ENCODE measurements at regions not wholly inside any gene's neighbourhood (a gene's known extent, or its start where the extent isn't known, plus 50 kb on each side); places are given as distances from the start of the nearest gene placed in this dataset.

DNA sequence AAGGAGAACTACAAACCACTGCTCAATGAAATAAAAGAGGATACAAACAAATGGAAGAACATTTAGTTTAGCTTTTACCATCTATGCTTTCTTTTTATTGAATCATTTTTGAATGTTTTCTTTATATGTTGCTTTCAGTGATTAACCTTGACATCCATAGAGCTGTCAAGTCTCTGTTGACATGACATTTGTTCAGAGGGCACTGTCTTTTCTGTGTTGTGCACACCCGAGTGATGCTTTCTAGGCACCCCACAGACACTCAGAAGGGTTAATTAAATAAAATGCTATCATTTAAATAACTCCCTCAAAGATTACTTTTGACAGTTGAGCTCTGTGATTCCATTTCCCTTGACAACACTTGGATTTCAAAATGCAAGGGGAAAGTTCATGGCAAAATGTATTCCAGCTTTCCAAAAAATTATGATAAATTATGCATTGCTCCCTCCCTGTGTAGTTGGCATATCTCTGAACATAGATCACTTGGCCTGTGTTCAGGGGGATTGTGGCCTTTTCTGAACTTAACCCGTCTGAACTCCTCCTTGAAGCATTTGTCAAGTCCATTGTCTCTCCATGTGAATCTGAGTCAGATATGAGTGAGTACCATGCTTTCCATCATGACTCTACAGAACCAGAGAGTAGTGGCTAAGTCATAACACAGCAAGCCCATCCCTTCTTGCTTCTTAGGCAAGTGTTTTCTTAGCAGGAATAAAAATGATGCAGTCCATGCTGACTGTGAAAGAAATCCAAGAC is 372.6 kb downstream of the RPRM start:
- no peaks in the 10 kb centered on the region for H3K36me3 ChIP-seq (ENCODE audit: control insufficient read depth in 1 of 2, insufficient read depth in 2 of 2, low read length in 2 of 2)
- H3K79me2 ChIP-seq (ENCODE audit: insufficient read depth, low read length) = no peaks in the 10 kb centered on the region
- no peaks in the 10 kb centered on the region for H3K4me1 ChIP-seq (ENCODE audit: control insufficient read depth in 1 of 2, insufficient read depth in 2 of 2, low read length in 2 of 2)
- ATAC-seq (no peak), DNase-seq (ENCODE audit: low read depth, low spot score) (no peak)
- no peak overlapping the region for H3K4me3 ChIP-seq (replicated peaks in 1 of 2; ENCODE audit: low read depth in 1 of 2, low read length in 2 of 2)
- intact Hi-C loops (cut with micrococcal nuclease) = no loop called here
- no peaks in the 10 kb centered on the region for H3K9me2 ChIP-seq (ENCODE audit: insufficient read depth)
- no peak overlapping the region for H3K4me2 ChIP-seq (ENCODE audit: low read length)
- RAD21 ChIA-PET (ENCODE audit: low non-redundant PET in 1 of 2, low total read pairs in 2 of 2, uncharacterized antibody in 2 of 2, unreplicated experiment in 2 of 2) = no interaction called here
- POLR2A ChIA-PET = no interaction called here
- CTCF ChIA-PET = no interaction called here
- H3K9me3 ChIP-seq (ENCODE audit: control insufficient read depth in 1 of 2, insufficient read depth in 1 of 2, low read depth in 1 of 2, low read length in 2 of 2) = no peaks in the 10 kb centered on the region
- H4K20me1 ChIP-seq (ENCODE audit: insufficient read depth) = no peaks in the 10 kb centered on the region
- TF ChIP-seq, protein P1, sequence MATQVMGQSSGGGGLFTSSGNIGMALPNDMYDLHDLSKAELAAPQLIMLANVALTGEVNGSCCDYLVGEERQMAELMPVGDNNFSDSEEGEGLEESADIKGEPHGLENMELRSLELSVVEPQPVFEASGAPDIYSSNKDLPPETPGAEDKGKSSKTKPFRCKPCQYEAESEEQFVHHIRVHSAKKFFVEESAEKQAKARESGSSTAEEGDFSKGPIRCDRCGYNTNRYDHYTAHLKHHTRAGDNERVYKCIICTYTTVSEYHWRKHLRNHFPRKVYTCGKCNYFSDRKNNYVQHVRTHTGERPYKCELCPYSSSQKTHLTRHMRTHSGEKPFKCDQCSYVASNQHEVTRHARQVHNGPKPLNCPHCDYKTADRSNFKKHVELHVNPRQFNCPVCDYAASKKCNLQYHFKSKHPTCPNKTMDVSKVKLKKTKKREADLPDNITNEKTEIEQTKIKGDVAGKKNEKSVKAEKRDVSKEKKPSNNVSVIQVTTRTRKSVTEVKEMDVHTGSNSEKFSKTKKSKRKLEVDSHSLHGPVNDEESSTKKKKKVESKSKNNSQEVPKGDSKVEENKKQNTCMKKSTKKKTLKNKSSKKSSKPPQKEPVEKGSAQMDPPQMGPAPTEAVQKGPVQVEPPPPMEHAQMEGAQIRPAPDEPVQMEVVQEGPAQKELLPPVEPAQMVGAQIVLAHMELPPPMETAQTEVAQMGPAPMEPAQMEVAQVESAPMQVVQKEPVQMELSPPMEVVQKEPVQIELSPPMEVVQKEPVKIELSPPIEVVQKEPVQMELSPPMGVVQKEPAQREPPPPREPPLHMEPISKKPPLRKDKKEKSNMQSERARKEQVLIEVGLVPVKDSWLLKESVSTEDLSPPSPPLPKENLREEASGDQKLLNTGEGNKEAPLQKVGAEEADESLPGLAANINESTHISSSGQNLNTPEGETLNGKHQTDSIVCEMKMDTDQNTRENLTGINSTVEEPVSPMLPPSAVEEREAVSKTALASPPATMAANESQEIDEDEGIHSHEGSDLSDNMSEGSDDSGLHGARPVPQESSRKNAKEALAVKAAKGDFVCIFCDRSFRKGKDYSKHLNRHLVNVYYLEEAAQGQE (IDR thresholded peaks at IDR 0.05; ENCODE audit: low read depth) = no peak
- TF ChIP-seq ELF1 (IDR thresholded peaks at IDR 0.05; ENCODE audit: borderline replicate concordance, low read depth) = no peak
- TF ChIP-seq FOSL1 (IDR thresholded peaks at IDR 0.05; ENCODE audit: low read depth) = no peak
- TF ChIP-seq POLR2AphosphoS5 (IDR thresholded peaks at IDR 0.05; ENCODE audit: low read depth, low read length) = no peak
- TF ChIP-seq SRF (IDR thresholded peaks at IDR 0.05; ENCODE audit: low read depth) = no peak
- TF ChIP-seq EZH2phosphoT487 (IDR thresholded peaks at IDR 0.05; ENCODE audit: borderline replicate concordance) = no peak
- TF ChIP-seq, protein P2, sequence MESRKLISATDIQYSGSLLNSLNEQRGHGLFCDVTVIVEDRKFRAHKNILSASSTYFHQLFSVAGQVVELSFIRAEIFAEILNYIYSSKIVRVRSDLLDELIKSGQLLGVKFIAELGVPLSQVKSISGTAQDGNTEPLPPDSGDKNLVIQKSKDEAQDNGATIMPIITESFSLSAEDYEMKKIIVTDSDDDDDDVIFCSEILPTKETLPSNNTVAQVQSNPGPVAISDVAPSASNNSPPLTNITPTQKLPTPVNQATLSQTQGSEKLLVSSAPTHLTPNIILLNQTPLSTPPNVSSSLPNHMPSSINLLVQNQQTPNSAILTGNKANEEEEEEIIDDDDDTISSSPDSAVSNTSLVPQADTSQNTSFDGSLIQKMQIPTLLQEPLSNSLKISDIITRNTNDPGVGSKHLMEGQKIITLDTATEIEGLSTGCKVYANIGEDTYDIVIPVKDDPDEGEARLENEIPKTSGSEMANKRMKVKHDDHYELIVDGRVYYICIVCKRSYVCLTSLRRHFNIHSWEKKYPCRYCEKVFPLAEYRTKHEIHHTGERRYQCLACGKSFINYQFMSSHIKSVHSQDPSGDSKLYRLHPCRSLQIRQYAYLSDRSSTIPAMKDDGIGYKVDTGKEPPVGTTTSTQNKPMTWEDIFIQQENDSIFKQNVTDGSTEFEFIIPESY (IDR thresholded peaks at IDR 0.05; ENCODE audit: extremely low read depth, insufficient replicate concordance, low read length) = no peak
- TF ChIP-seq, protein P3, sequence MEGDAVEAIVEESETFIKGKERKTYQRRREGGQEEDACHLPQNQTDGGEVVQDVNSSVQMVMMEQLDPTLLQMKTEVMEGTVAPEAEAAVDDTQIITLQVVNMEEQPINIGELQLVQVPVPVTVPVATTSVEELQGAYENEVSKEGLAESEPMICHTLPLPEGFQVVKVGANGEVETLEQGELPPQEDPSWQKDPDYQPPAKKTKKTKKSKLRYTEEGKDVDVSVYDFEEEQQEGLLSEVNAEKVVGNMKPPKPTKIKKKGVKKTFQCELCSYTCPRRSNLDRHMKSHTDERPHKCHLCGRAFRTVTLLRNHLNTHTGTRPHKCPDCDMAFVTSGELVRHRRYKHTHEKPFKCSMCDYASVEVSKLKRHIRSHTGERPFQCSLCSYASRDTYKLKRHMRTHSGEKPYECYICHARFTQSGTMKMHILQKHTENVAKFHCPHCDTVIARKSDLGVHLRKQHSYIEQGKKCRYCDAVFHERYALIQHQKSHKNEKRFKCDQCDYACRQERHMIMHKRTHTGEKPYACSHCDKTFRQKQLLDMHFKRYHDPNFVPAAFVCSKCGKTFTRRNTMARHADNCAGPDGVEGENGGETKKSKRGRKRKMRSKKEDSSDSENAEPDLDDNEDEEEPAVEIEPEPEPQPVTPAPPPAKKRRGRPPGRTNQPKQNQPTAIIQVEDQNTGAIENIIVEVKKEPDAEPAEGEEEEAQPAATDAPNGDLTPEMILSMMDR (IDR thresholded peaks at IDR 0.05 in 2 of 3, conservative IDR thresholded peaks at IDR 0.05 in 1 of 3; ENCODE audit: borderline replicate concordance in 1 of 3, insufficient read depth in 1 of 3, low read depth in 2 of 3, low read length in 2 of 3) = no peak
- no peak for TF ChIP-seq CEBPB (IDR thresholded peaks at IDR 0.05; ENCODE audit: low read depth)
- TF ChIP-seq YY1 (IDR thresholded peaks at IDR 0.05; ENCODE audit: extremely low read depth, insufficient replicate concordance, low read depth, low read length) = no peak
- TF ChIP-seq ZFX (IDR thresholded peaks at IDR 0.05) = no peak
- H3K9ac ChIP-seq (ENCODE audit: low read length) = no peak overlapping the region
- H3K27me3 ChIP-seq (ENCODE audit: insufficient read depth, low read length) = no peaks in the 10 kb centered on the region
- no TSS peak for BruUV-seq (replicated peaks)
- no peak overlapping the region for H2AFZ ChIP-seq (ENCODE audit: low read depth, low read length, poor library complexity, severe bottlenecking)
- H3K27ac ChIP-seq (ENCODE audit: low read depth, low read length) = no peak overlapping the region

All from HCT116 (cell line).